ENCODE measurements at regions not wholly inside any gene's neighbourhood (a gene's known extent, or its start where the extent isn't known, plus 50 kb on each side); places are given as distances from the start of the nearest gene placed in this dataset.
"Not testable (repeated sequence)": the region's sequence is repeated elsewhere in the genome, so short reads cannot be mapped to it uniquely, and the experiment has no call there.

DNA sequence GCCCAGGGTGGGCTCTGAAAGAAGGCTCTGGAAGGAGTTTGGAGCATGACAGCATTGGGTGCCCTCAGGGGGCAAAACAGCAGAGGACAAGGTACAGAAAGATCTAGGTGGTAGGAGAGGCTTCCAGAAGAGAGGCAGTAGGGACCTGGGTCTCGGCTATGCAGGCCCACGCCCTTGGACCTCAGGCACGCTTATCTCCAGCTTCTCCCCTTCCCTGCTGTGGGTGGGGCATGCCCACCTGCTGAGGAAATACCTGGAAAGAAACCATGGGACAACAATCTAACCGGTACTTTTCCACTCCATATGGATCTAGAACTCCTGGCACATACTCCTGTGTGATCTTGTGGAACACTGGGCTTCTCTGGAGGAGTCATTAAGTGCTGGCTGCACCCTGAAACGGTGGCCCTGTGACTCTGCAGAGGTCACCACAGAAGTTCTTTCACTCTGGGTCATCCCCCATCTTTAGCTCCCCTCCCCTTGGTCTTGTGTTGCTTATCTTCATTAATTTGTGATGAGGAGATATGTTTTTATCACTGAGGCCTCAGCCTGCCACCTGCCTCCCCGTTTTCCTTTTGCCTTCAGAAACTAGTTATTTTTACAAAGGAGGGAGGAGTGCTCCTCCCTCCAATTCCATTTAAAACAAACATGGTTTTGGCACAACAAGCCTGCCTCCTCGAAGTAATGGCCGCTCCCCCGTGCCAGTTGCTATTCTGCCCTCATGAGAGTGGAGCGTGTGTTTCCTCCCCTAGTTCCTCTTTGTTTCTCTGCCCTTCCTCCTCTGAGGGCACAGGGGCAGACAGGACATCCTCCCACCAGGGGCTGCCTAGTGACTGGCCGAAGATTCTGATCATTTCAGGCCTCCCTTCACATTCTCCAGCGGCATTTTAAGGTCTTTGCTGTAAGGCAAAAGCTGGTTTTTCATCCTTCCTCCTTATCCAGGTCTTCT lies 78.0 kb upstream of the ATP5PO start:
- DNase-seq = peak; percentile 61

DNA sequence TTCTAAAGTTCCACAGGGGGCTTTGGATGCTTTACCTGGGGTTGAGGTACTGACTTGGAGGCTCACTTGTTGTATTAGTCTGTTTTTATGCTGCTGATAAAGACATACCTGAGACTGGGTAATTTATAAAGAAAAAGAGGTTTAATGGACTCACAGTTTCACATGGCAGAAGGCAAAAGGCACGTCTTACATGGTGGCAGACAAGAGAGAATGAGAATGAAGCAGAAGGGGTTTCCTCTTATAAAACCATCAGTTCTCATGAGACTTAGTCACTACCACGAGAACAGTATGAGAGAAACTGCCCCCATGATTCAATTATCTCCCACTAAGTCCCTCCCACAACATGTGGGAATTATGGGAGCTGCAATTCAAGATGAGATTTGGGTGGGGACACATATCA lies 76.8 kb upstream of the ATP5PO start:
- DNase-seq = not testable (repeated sequence)

DNA sequence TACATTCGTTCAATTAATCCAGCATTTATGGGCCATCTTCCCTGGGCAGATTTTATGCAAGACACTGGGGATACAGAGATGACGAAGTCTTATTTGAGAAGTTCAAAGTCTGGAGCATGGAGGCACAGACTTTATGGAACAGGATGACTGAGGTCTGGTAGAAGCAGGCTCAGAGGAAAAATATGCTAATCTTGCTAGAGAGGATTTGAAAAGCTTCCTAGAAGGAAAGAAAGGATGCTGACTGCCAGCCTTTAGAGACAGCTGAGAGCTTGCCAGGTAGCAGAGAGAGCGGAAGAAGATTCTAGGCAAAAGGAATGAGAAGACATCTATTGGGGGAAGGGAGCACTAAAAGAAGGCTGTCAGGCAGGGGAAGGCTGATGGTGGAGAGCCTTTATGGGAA lies 75.5 kb upstream of the ATP5PO start:
- DNase-seq = no peak

DNA sequence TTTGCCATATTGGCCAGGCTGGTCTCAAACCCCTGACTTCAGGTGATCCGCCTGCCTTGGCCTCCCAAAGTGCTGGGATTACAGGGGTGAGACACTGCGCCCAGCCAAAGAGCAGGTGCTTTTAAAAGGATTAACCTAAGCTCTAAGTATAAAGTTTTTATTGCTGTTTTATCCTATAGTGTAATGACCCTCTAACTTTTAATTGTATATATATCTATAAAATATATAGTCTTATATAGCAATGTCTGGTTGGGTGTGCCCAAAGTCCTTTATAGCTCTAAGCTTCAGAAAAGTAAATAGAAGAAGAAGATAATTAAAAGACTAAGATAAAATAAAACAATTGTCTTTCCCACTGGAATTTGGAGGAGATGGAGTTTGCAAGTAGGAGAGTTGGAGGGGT lies 73.8 kb upstream of the ATP5PO start:
- no peak for DNase-seq

DNA sequence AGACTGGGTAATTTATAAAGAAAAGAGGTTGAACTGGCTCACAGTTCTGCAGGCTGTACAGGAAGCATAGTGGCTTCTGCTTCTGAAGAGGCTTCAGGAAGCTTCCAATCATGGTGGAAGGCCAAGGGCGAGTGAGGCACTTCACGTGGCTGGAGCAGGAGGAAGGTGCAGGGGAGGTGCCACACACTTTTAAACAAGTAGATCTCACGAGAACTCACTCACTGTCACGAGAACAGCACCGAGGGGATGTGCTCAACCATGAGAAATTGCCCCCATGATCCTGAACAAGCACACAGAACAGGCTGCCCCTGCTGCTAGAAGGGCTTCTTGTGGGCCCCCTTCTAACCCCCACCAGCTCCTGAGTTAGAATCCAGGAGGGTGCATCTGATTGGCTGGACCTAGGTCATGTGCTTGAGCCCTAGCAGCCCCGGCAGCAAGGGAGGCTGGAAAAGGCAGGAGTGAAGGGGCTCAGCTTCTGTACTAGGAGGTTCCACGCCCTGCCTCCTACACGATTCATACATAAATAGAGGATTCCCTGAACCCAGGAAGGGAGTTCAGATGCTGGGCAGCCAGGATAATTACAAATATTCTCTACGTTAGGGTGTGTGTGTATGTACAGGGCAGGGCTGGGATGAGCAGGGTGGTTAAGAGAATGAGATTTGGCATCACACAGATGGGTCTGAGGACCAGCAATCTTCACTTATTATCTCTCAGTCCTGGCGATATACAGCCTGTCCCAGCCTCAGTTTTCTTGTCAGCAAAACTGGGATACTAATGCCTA lies 72.8 kb upstream of the ATP5PO start:
- DNase-seq = no peak

DNA sequence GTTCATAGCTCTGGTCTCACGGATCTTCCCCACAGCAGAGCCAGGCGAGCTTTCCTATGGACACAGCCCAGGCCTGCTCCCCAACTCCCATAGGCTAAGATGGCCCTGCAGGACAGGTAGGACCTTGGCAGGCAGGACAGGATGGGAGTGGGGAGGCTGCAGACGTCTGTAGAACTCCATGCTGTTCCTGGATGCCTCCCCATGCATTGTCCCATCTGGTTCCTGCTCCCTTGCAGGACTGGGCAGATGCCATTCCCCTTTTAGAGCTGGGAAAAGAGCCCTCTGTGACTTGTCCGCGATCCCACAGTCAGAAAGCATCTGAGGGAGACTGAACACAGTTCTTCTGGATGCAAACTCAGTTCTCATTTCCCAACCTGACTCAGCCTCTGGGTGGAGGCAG lies 71.9 kb upstream of the ATP5PO start:
- DNase-seq = no peak

DNA sequence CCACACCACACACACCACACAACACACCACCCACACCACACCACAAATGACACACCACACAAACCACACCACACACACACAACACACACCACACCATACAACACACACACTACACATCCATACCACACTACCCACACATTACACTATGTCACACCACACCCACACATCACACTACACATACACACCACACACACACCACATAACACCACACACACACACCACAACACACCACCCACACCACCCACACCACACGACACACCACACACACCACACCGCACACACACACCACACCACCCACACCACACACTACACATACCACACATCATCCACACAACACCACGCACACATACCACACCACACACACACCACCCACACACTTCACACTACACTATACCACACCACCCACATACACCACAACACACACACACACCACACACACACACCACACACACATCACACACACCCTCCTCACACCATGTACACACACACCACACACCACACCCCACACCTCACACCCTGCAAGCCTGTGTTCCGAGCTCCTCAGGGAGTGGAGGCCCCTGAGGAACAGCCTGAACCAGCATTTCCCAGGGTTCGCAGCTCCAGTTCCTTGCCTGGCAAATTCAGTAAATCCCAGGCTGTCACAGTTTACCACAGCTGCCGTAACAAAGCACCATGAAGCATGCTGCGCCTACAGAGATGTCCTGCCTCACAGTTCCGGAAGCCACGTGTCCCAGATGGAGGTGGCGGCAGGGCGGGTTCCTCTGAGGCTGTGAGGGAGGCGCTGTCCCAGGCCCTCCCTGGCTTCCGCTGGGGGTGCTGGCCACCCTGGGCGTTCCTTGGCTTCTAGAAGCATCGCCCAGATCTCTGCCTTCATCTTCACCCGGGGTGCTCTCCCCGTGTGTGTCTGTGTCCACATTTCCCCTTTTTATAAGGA lies 69.8 kb upstream of the ATP5PO start:
- no peak for DNase-seq

DNA sequence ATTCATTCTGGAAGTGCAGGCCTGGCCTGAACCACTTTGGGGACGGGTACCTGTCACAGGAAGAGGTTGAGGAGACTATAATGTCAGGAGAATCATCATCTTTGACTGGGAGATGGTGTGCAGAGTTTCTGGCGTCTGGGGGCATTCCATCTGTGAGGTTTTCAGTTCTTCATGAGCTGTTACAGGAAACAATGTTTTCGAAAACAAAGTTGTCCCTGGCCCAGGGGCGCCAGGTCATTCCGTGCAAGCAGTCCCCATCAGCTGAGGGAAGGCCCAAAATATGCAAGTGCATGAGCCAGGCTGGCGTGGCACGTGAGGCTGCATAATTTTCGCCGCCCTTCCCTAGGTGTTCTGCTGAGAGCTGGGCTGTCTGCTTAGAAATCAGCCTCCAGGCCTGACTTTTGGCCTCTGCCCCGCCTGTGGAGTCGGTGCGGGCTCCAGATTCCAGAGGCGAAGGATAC lies 68.4 kb upstream of the ATP5PO start:
- no peak for DNase-seq

DNA sequence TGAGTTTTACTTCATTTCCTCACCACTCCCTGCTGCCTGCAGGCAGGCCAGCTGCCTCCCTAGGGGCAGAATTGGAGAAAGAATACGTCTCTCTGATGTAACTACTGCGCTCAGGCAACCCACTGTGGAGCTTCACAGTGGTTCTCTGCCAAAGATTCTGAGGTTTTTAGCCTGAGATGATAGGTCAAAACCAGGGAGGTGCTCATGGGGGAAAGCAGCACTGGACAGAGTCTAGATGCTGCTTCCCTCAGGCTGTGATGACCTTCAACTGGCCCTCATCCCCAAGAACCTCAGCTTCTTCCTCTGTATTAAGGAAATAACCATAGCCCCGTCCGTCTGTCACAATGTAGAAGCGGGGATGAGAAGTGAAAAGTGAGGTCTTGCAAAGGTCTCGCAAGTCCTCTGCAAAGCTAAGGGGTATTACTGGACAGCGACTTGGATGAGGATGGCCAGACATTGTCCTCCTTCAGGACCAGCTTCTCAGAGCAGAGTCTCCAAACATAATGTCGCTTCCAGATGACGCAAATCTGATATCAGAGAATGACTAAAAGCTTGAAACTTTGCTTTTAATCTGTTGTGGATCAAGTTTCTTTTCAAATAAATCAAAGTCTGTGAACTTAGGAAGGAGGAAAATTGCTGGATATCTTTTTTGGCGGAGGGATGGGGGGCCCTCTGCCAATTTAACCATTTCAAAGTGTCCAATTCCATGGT lies 65.9 kb upstream of the ATP5PO start:
- peak; percentile 51 for DNase-seq

DNA sequence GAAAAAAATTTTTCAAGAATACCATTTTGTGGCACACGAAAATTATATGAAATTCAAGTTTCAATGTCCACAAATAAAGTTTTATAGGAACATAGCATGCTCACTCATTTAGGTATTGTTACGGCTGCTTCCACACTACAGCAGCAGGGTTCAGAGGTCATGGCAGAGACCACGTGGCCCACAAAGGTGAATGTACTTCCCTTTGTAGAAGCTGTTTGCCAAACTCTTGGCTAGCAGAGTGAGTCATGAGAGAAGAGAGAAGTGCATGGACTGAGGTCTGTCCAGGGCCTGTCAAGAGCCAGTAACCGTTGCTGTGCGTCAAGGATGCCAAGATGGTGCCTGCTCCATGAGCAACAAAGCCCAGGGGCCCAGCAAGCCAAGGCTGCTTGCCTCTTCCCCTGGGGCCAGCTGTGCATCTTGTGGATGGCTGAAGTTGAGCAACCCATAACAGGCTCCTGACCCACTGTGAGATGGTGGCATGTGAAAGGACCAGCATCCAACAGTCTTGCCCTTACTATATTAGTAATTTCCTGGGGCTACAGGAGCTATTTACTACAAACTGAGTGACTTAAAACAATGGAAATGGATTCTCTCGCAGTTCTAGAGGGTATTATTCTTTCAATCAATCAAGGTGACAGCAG lies 64.8 kb upstream of the ATP5PO start:
- peak; percentile 88 for DNase-seq

DNA sequence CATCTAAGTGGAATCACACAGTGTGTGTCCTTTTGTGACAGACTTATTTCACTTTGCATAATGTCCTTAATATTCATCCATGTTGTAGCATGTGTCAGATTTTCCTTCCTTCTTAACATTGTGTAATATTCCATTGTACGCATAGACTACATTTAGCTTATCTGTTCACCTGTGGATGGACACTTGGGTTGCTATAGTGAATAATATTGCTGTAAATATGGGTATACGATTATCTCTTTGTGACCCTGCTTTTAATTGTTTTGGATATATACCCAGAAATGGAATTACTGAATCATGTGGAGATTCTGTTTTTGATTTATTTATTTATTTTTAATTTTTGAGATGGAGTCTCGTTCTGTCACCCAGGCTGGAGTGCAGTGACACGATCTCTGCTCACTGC lies 63.0 kb upstream of the ATP5PO start:
- no peak for DNase-seq

DNA sequence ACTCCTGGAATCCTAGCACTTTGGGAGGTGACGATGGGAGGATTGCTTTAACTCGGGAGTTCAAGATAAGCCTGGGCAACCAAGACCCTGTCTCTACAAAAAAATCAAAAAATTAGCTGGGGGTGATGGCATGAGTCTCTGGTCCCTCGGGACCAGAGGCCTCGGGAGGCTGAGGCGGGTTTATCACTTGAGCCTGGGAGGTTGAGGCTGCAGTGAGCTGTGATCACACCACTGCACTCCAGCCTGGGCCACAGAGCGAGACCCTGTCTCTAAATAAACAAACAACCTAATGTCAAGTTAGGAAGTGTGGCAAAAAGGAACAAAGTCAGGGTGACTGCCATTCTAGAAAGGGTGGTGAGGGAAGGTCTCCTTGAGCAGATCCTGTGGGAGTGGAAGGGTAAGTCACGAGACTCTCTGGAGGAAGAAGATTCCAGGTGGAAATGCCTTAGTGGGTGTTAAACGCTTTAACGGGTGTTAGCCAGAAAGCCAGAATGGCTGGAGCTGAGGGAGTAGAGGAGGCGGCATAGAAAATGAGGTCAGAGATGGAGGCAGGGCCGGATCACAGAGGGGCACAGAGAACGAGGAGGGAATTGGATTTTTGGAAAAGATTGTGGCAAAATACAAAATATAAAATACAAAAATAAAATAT lies 62.2 kb upstream of the ATP5PO start:
- no peak for DNase-seq

DNA sequence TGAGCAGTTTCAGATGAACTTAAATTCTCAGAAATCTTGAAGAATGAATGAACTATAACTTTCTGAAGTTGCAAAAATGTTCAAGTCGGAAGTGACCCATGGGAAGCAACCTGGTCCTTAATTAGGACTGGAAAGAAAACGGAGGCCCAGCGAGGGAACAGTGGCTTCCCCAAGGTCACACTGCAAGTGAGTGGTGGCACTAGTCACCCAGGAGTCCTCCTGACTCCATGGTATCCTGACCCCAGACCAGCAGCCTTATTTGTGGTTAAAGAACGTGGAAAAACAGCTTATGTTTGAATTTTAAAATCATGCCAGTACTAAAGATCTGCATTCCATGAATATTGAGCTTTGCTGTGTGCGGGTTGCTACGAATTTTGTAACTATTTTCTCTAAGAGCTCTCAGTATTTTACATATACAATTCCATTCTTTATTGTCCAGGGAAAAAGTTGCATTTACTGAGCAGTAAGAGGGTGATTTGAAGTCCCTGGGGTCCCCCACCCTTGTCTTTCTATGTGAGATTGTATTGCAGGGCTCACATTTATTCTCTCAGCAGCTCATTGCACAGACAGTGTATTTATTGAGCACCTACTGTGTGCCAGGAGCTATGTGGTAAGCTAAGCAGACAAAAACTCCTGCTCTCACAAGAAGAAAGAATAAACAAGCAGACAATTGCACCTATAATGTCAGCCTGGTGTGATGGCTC lies 61.6 kb upstream of the ATP5PO start:
- no peak for DNase-seq

DNA sequence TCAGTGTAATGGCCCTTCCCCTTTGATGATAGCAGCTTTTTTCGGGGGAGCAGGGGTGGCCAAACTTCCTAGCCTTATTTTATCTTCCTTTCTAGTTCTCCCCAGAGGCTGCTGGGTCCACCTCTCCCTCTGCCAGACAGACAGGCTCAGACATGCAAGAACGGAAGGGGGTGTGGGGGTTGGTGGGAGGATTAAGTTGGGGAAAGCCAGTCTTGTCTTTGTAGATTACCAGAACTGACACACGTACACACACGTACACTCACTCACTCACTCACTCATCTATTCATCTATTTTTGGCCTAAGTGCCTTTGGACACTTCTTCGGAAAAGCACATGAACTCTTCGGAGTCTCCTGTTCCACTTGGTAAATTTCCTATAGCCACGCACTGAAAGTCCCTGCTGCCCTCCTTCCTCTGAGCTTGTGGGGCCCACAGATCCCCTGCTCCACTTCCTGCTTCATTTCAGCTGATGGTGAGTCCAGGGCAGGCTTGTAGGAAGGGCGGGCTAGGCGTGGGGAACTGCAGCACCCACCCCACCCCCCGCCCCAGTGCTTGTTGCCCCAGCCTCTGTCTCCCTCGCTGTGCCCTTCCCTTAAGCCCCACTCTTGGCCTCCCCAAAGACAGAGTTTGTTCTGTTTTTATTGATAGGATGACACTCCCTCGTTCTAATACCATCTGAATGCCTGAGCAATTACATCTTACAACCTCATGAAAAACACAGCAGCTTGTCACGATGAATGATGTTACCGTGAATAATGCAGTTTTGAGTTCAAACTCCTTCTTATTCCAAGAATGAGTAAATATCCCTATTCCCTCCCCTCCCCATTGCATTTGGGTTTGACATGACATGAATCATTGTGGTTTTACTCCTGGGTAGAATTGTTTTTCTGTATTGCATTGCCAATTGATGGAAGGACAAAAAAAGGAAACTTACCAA lies 60.7 kb upstream of the ATP5PO start:
- peak; percentile 95 for DNase-seq

DNA sequence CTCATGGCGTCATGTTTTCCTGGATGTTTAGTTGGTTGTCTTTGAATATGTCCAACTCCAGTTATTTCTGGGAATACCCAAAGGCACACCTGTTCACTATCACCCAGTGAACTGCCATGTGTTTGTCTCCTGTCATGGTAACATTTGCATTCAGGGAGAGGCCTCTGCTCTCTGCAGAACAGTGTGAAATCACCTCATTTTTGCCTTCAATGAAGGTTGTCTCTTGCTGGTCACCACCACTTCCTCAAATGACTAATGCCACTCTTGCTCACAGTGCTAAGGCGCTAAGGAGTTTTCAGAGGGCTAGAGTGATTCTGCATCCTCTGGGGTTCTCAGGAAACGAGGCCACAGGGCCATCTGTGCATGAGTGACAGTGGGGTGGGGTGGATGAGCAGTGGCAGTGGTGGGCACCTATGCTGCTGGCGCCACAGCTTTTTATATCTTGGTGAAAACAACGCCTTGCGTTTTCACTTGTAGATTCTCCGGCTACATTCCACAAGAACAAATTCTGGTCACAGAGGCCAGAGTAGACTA lies 60.0 kb upstream of the ATP5PO start:
- DNase-seq = peak; percentile 96

DNA sequence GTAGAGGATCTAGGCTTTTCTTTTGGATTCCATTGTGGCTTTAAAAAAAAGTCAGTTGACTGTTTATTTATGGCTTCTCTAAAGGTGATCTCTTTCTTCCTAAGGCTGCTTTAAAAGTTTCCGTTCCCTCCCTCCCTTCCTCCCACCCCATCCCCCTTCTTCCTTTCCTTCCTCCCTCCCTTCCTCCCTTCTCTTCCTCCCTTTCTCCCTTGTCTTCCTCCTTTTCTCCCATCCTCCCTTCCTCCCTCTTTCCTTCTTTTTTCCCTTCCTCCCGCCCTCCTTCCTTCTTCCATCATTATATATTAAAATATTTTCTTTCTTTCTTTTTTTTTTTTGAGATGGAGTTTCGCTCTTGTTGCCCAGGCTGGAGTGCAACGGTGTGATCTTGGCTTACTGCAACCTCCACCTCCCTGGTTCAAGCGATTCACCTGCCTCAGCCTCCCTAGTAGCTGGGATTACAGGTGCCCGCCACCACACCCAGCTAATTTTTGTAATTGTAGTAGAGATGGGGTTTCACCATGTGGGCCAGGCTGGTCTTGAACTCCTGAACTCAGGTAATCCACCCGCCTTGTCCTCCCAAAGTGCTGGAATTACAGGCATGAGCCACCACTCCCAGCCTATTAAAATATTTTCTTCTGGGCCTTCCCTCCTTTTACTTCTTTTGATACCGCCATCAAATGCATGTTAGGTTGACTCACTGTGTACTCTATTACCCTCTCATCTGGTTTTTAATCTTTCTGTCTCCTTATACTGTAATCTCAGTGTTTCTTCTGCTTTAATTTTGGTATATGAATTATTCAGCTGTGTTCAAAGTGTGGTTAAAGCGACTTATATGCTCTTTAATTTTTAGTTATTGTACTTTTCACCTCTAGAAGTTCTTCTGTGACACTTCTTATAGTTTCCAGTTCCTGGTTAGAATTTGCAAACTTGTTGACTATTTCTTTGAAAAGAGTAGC lies 59.2 kb upstream of the ATP5PO start:
- no peak for DNase-seq

DNA sequence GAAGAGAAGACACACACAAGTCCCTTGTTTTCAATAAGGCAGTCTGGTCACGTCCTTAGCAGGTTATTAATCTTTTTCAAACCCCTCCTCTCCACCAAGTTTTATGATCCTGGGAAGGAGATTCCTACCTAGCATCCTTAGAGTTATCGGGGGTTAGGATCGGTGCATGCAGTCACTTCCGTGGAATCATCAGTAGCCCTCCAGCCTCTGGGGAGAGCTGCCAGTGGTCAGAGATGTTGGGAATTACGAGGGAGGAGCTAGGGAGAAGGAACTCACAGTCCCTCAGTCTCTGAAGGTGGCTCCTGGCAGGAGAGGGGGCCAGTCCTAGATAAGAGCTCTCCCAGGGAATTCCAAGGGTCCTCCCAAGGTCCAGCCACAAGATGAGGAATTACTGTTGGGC lies 57.7 kb upstream of the ATP5PO start:
- no peak for DNase-seq

DNA sequence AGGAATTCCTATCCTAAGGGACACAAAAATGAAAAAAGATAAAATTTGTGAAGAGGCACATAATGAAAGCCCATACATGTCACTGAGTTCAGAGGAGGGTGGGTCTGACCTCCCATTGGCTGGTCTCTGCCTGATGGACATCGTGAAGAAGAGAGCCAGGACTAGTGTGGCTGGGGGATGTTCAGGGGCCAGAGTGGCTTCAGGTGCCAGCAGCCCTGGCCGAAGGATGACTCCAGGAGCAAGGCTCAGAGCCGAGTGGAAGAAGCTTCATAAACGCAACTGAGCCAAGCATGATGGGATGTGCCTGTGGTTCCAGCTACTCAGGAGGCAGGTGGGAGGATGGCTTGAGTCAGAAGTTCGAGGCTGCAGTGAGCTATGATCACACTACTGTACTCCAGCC lies 56.9 kb upstream of the ATP5PO start:
- DNase-seq = no peak
